HepG2 (cell line): ENCODE measurements at regions not wholly inside any gene's neighbourhood (a gene's known extent, or its start where the extent isn't known, plus 50 kb on each side); places are given as distances from the start of the nearest gene placed in this dataset.

Experiments used
- CENPX ChIP-seq: sonication (generic); formaldehyde crosslinking; IDR thresholded peaks from 2 replicates; pipeline ENCODE4 v1.9.0; 2021; ENCODE audit warnings: mild to moderate bottlenecking, missing genetic modification reagents, moderate library complexity
- HCFC1 ChIP-seq: fragments of 150-350 bp; IDR thresholded peaks from 2 replicates; pipeline ENCODE4 v1.6.1; 2014; ENCODE audit warnings: low read depth, low read length
- RERE ChIP-seq: IDR thresholded peaks from 2 replicates; pipeline ENCODE4 v1.6.1; 2016; ENCODE audit warnings: low read depth, missing genetic modification reagents, missing compliant biosample characterization
- RFX5 ChIP-seq: IDR thresholded peaks from 2 replicates; pipeline ENCODE4 v1.6.1; 2011; ENCODE audit warnings: low read depth, low read length, improper control_type of control experiment
- TBX2 ChIP-seq: sonication (generic); formaldehyde crosslinking; IDR thresholded peaks from 2 replicates; pipeline ENCODE4 v1.5.0; 2020; ENCODE audit warnings: missing genetic modification reagents, mild to moderate bottlenecking, borderline replicate concordance
- TIGD3 ChIP-seq: sonication (generic); formaldehyde crosslinking; IDR thresholded peaks from 2 replicates; pipeline ENCODE4 v1.5.1; 2020; ENCODE audit warnings: mild to moderate bottlenecking, missing genetic modification reagents, borderline replicate concordance
- ZFX ChIP-seq: sonication (generic); formaldehyde crosslinking; IDR thresholded peaks from 2 replicates; pipeline ENCODE4 v1.4.0; 2020; ENCODE audit warnings: mild to moderate bottlenecking, low read depth, missing genetic modification reagents, moderate library complexity
- ZMYM3 ChIP-seq: sonication (generic); formaldehyde crosslinking; IDR thresholded peaks from 2 replicates; pipeline ENCODE4 v1.5.1; 2020; ENCODE audit warnings: mild to moderate bottlenecking, missing genetic modification reagents
- ZNF263 ChIP-seq: sonication (generic); formaldehyde crosslinking; IDR thresholded peaks from 2 replicates; pipeline ENCODE4 v1.4.0; 2020; ENCODE audit warnings: missing genetic modification reagents
- ZNF770 ChIP-seq: sonication (generic); formaldehyde crosslinking; IDR thresholded peaks from 2 replicates; pipeline ENCODE4 v1.5.0; 2020; ENCODE audit warnings: mild to moderate bottlenecking, missing genetic modification reagents
- ZNF883 ChIP-seq: sonication (generic); formaldehyde crosslinking; IDR thresholded peaks from 2 replicates; pipeline ENCODE4 v1.5.1; 2020; ENCODE audit warnings: mild to moderate bottlenecking, missing genetic modification reagents; ENCODE audit errors: not compliant biosample characterization
- TF ChIP-seq, protein P1 (sequence below): sonication (generic); formaldehyde crosslinking; IDR thresholded peaks from 2 replicates; pipeline ENCODE4 v1.4.0; 2020; ENCODE audit warnings: mild to moderate bottlenecking, missing genetic modification reagents, borderline replicate concordance

DNA sequence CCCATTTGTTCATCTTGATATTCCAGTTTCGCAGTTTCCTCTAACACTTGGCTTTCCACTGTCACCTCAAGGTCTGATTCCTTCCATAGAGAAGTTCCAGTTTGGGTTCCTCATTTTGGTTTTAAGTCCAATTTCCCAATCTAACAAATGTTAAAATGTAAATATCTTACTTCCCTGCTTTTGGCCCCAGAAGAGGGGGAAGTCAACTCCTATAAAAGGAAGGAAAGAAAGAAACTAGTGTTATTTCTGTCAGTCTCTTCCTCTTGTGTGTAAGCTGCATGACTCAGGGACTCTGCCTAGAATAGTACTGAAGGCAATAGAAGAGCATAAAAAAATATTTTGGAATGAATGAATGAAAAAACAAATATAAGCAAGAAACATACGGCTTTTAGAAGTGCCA, 127.5 kb upstream of the CCNG1 start (continued):
- TF ChIP-seq, protein P1, sequence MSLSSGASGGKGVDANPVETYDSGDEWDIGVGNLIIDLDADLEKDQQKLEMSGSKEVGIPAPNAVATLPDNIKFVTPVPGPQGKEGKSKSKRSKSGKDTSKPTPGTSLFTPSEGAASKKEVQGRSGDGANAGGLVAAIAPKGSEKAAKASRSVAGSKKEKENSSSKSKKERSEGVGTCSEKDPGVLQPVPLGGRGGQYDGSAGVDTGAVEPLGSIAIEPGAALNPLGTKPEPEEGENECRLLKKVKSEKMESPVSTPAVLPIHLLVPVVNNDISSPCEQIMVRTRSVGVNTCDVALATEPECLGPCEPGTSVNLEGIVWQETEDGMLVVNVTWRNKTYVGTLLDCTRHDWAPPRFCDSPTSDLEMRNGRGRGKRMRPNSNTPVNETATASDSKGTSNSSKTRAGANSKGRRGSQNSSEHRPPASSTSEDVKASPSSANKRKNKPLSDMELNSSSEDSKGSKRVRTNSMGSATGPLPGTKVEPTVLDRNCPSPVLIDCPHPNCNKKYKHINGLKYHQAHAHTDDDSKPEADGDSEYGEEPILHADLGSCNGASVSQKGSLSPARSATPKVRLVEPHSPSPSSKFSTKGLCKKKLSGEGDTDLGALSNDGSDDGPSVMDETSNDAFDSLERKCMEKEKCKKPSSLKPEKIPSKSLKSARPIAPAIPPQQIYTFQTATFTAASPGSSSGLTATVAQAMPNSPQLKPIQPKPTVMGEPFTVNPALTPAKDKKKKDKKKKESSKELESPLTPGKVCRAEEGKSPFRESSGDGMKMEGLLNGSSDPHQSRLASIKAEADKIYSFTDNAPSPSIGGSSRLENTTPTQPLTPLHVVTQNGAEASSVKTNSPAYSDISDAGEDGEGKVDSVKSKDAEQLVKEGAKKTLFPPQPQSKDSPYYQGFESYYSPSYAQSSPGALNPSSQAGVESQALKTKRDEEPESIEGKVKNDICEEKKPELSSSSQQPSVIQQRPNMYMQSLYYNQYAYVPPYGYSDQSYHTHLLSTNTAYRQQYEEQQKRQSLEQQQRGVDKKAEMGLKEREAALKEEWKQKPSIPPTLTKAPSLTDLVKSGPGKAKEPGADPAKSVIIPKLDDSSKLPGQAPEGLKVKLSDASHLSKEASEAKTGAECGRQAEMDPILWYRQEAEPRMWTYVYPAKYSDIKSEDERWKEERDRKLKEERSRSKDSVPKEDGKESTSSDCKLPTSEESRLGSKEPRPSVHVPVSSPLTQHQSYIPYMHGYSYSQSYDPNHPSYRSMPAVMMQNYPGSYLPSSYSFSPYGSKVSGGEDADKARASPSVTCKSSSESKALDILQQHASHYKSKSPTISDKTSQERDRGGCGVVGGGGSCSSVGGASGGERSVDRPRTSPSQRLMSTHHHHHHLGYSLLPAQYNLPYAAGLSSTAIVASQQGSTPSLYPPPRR (CRISPR knock-in tag), result no peak
- TF ChIP-seq TBX2 (CRISPR knock-in tag) (no peak), TIGD3 (CRISPR knock-in tag) (no peak), ZMYM3 (CRISPR knock-in tag) (no peak), HCFC1 (no peak), ZFX (CRISPR knock-in tag) (no peak), RERE (no peak), ZNF770 (CRISPR knock-in tag) (no peak), CENPX (CRISPR knock-in tag) (no peak), RFX5 (no peak), ZNF883 (CRISPR knock-in tag) (no peak), ZNF263 (no peak)
- TF ChIP-seq, all 625 proteins: peak for 0
